Kidney tubule cell (primary cell): ENCODE measurements at regions not wholly inside any gene's neighbourhood (a gene's known extent, or its start where the extent isn't known, plus 50 kb on each side); places are given as distances from the start of the nearest gene placed in this dataset.

Source experiments
- DNase-seq: peaks from one replicate; pipeline ENCODE4 v3.0.0-alpha.2; 2018; ENCODE audit warnings: low spot score

DNA sequence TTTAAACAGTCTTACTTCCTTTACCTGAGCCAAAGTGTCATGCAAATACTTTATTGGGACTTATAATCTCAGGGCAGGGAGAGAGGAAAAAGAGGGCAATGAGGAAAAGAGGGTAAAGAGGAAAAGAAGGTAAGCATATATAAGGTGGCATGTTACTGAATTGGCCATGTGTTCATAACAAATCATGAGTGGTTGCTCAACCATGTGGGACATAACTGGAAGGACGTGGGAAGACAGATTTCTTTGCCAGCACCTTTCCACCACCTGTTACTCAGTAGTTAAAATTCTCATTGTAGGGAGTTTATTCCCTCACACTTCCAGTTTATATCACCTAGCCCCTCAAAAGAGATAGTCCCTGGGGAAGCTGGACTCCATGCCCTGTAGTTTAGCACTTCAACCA, 54.7 kb upstream of the TPRG1 start:
- no peak for DNase-seq

GRCh38 chr3:189118896-189119295, 52.9 kb upstream of the TPRG1 start:
- no peak for DNase-seq

DNA sequence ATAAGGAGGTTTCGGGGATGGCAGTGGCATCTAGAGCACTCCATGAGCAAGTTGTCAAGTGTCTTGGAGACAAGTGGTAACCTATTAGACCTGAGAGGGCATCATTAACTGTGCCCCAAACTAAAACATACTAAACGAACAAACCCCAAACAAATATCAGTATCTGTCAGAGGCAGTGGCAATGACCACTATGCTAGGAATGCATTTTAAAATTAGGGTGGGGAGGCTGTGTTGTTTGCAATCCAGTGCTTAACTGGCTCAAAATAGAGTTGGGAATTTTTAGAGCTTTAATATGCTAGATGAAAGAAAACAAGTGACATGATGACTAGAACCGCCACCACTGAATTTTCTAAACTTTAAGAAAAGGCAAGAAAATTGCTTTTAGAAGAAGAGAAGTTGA, 51.8 kb upstream of the TPRG1 start:
- no peak for DNase-seq

- DNase-seq: no peak
Observed at GRCh38 chr3:189121092-189121491, 50.7 kb upstream of the TPRG1 start.
